ENCODE measurements at regions not wholly inside any gene's neighbourhood (a gene's known extent, or its start where the extent isn't known, plus 50 kb on each side); places are given as distances from the start of the nearest gene placed in this dataset.

DNA sequence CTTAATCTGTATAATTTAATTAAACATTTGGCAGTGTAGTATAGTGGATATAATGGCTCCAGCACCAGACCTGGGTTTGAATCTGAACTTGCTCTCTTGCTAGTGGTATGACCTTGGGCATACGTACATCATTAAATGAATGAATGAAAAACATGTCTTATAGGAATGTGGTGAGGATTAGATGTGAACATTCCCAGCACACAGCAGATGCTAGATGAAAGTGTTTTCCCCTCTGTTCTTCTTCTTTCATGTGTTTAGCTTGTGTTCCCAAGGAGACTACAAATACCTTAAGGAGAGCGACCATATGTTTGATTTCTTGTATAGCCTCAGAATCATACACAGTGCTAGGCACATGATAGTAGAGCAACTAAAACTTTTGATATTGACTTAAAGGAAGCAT, 56.5 kb downstream of the CT47B1 start:
- DNase-seq (ENCODE audit: low read depth) = no peak
- no peaks in the 10 kb centered on the region for H3K27me3 ChIP-seq (replicated peaks; ENCODE audit: control insufficient read depth, insufficient read depth, low read length)
- H3K4me1 ChIP-seq (ENCODE audit: control insufficient read depth, insufficient read depth, low read length) = no peaks in the 10 kb centered on the region
- H3K4me3 ChIP-seq (ENCODE audit: low read length) = no peak overlapping the region
- no peak overlapping the region for H3K9ac ChIP-seq (ENCODE audit: low read length)
- H3K9me3 ChIP-seq (ENCODE audit: control insufficient read depth, low read length) = no peaks in the 10 kb centered on the region
- no peaks in the 10 kb centered on the region for H3K36me3 ChIP-seq (ENCODE audit: control insufficient read depth, insufficient read depth, low read length, severe bottlenecking)

- no peaks in the 10 kb centered on the region for H3K36me3 ChIP-seq (ENCODE audit: control insufficient read depth, insufficient read depth, low read length, severe bottlenecking)
- no peak overlapping the region for H3K9ac ChIP-seq (ENCODE audit: low read length)
- no peak for DNase-seq (ENCODE audit: low read depth)
- H3K4me1 ChIP-seq (ENCODE audit: control insufficient read depth, insufficient read depth, low read length) = no peaks in the 10 kb centered on the region
- H3K4me3 ChIP-seq (ENCODE audit: low read length) = no peak overlapping the region
- no peaks in the 10 kb centered on the region for H3K9me3 ChIP-seq (ENCODE audit: control insufficient read depth, low read length)
- no peaks in the 10 kb centered on the region for H3K27me3 ChIP-seq (replicated peaks; ENCODE audit: control insufficient read depth, insufficient read depth, low read length)
These were observed 61.7 kb downstream of the CT47B1 start for GRCh38 chrX:120813982-120814381.

GRCh38 chrX:120801426-120801825, 74.2 kb downstream of the CT47B1 start:
- H3K9ac ChIP-seq (ENCODE audit: low read length) = no peak overlapping the region
- H3K27me3 ChIP-seq (replicated peaks; ENCODE audit: control insufficient read depth, insufficient read depth, low read length) = no peaks in the 10 kb centered on the region
- no peaks in the 10 kb centered on the region for H3K9me3 ChIP-seq (ENCODE audit: control insufficient read depth, low read length)
- no peak overlapping the region for H3K4me3 ChIP-seq (ENCODE audit: low read length)
- H3K36me3 ChIP-seq (ENCODE audit: control insufficient read depth, insufficient read depth, low read length, severe bottlenecking) = no peaks in the 10 kb centered on the region
- DNase-seq (ENCODE audit: low read depth) = no peak
- peaks cover 7% of the 10 kb centered on the region for H3K4me1 ChIP-seq (ENCODE audit: control insufficient read depth, insufficient read depth, low read length)

- H3K4me3 ChIP-seq (ENCODE audit: low read length) = no peak overlapping the region
- peaks cover 11% of the 10 kb centered on the region for H3K4me1 ChIP-seq (ENCODE audit: control insufficient read depth, insufficient read depth, low read length)
- H3K9ac ChIP-seq (ENCODE audit: low read length) = no peak overlapping the region
- no peaks in the 10 kb centered on the region for H3K9me3 ChIP-seq (ENCODE audit: control insufficient read depth, low read length)
- no peaks in the 10 kb centered on the region for H3K27me3 ChIP-seq (replicated peaks; ENCODE audit: control insufficient read depth, insufficient read depth, low read length)
- DNase-seq (ENCODE audit: low read depth) = peak; percentile 50
- H3K36me3 ChIP-seq (ENCODE audit: control insufficient read depth, insufficient read depth, low read length, severe bottlenecking) = no peaks in the 10 kb centered on the region
These were observed 78.3 kb downstream of the CT47B1 start for GRCh38 chrX:120797188-120797851.

- Histone ChIP-seq H3K4me3 (ENCODE audit: low read length) (no peak overlapping the region), H3K36me3 (ENCODE audit: control insufficient read depth, insufficient read depth, low read length, severe bottlenecking) (no peaks in the 10 kb centered on the region), H3K27me3 (replicated peaks; ENCODE audit: control insufficient read depth, insufficient read depth, low read length) (no peaks in the 10 kb centered on the region), H3K4me1 (ENCODE audit: control insufficient read depth, insufficient read depth, low read length) (peaks cover 27% of the 10 kb centered on the region), H3K9me3 (ENCODE audit: control insufficient read depth, low read length) (no peaks in the 10 kb centered on the region), H3K9ac (ENCODE audit: low read length) (no peak overlapping the region)
- DNase-seq (ENCODE audit: low read depth) = peak; percentile 32
These were observed 80.4 kb downstream of the CT47B1 start for GRCh38 chrX:120795301-120795700.

- Histone ChIP-seq H3K4me1 (ENCODE audit: control insufficient read depth, insufficient read depth, low read length) (peaks cover 29% of the 10 kb centered on the region), H3K9ac (ENCODE audit: low read length) (no peak overlapping the region), H3K36me3 (ENCODE audit: control insufficient read depth, insufficient read depth, low read length, severe bottlenecking) (no peaks in the 10 kb centered on the region), H3K9me3 (ENCODE audit: control insufficient read depth, low read length) (no peaks in the 10 kb centered on the region), H3K4me3 (ENCODE audit: low read length) (no peak overlapping the region), H3K27me3 (replicated peaks; ENCODE audit: control insufficient read depth, insufficient read depth, low read length) (no peaks in the 10 kb centered on the region)
- no peak for DNase-seq (ENCODE audit: low read depth)
These were observed 81.1 kb downstream of the CT47B1 start for GRCh38 chrX:120794525-120794975.

- H3K36me3 ChIP-seq (ENCODE audit: control insufficient read depth, insufficient read depth, low read length, severe bottlenecking) = no peaks in the 10 kb centered on the region
- DNase-seq (ENCODE audit: low read depth) = no peak
These were observed 82.6 kb downstream of the CT47B1 start for GRCh38 chrX:120793098-120793497.

DNA sequence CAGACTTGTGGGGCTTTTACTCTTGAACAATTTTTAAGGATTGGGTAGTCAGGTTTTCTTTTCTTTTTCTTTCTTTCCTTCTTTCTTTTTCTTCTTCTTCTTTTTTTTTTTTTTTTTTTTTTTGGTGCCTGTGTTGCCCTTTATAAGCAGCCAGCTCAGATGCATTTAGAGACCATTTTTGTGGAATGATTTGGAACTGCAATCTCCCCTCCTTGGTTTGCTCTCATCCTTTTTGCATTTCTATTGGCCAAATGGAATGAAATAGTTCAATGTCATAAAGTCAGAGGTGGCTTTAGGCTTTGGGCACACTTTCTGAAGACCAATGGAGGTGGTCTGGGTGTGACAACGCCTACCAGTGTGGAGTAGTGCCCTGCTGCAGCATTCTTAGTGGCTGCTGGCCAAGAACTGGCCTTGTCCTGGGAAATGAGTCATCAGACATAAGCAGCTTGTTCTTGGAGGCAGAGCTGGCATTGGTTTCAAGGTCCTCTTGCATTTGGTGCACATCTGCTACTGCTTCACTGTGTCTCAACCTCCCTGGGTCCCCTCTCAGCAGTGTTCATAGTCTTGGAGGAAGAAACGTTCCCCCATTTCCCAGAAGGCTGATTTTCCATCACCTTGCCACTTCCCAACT, 84.5 kb downstream of the CT47B1 start:
- H3K4me1 ChIP-seq (ENCODE audit: control insufficient read depth, insufficient read depth, low read length) = peaks cover 22% of the 10 kb centered on the region
- H3K27me3 ChIP-seq (replicated peaks; ENCODE audit: control insufficient read depth, insufficient read depth, low read length) = peaks cover 4% of the 10 kb centered on the region
- H3K9ac ChIP-seq (ENCODE audit: low read length) = no peak overlapping the region
- H3K4me3 ChIP-seq (ENCODE audit: low read length) = no peak overlapping the region
- no peaks in the 10 kb centered on the region for H3K9me3 ChIP-seq (ENCODE audit: control insufficient read depth, low read length)
- DNase-seq (ENCODE audit: low read depth) = peak; percentile 79
- no peaks in the 10 kb centered on the region for H3K36me3 ChIP-seq (ENCODE audit: control insufficient read depth, insufficient read depth, low read length, severe bottlenecking)

More at GRCh38 chrX:120793098-120793497, 82.6 kb downstream of the CT47B1 start:
- no peaks in the 10 kb centered on the region for H3K9me3 ChIP-seq (ENCODE audit: control insufficient read depth, low read length)
- no peak overlapping the region for H3K9ac ChIP-seq (ENCODE audit: low read length)
- H3K27me3 ChIP-seq (replicated peaks; ENCODE audit: control insufficient read depth, insufficient read depth, low read length) = no peaks in the 10 kb centered on the region
- peaks cover 29% of the 10 kb centered on the region for H3K4me1 ChIP-seq (ENCODE audit: control insufficient read depth, insufficient read depth, low read length)
- no peak overlapping the region for H3K4me3 ChIP-seq (ENCODE audit: low read length)

- H3K9ac ChIP-seq (ENCODE audit: low read length) = peak overlapping the region; percentile 57
- no peak overlapping the region for H3K4me3 ChIP-seq (ENCODE audit: low read length)
- DNase-seq (ENCODE audit: low read depth) = no peak
- H3K4me1 ChIP-seq (ENCODE audit: control insufficient read depth, insufficient read depth, low read length) = peaks cover 22% of the 10 kb centered on the region
- H3K9me3 ChIP-seq (ENCODE audit: control insufficient read depth, low read length) = no peaks in the 10 kb centered on the region
- no peaks in the 10 kb centered on the region for H3K36me3 ChIP-seq (ENCODE audit: control insufficient read depth, insufficient read depth, low read length, severe bottlenecking)
- peaks cover 4% of the 10 kb centered on the region for H3K27me3 ChIP-seq (replicated peaks; ENCODE audit: control insufficient read depth, insufficient read depth, low read length)
These were observed 85.1 kb downstream of the CT47B1 start for GRCh38 chrX:120790552-120790951.

- H3K9me3 ChIP-seq (ENCODE audit: control insufficient read depth, low read length) = no peaks in the 10 kb centered on the region
- DNase-seq (ENCODE audit: low read depth) = peak; percentile 91
- peaks cover 6% of the 10 kb centered on the region for H3K27me3 ChIP-seq (replicated peaks; ENCODE audit: control insufficient read depth, insufficient read depth, low read length)
These were observed 85.5 kb downstream of the CT47B1 start for GRCh38 chrX:120790118-120790517.

DNA sequence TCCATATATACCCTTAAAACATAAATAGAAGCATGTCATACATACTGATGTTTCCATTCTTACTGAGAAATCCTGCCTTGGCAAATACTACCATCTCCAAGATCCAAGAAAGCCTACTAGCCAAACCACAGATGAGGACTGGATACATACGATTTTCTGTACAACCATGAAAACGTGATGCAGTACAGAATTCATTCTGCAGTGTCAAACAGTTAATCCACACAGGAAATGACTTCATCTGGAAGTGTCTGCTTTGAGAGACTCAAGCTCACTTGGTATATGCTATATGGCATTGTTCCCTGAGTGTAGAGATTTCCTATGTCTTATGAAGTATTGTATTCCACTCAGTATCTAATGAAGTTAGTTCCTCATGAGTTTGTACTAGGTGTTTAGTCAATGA, 94.3 kb downstream of the CT47B1 start:
- Histone ChIP-seq H3K36me3 (ENCODE audit: control insufficient read depth, insufficient read depth, low read length, severe bottlenecking) (no peaks in the 10 kb centered on the region), H3K4me3 (ENCODE audit: low read length) (no peak overlapping the region), H3K4me1 (ENCODE audit: control insufficient read depth, insufficient read depth, low read length) (peaks cover 9% of the 10 kb centered on the region), H3K27me3 (replicated peaks; ENCODE audit: control insufficient read depth, insufficient read depth, low read length) (peaks cover 3% of the 10 kb centered on the region), H3K9ac (ENCODE audit: low read length) (peak overlapping the region; percentile 18), H3K9me3 (ENCODE audit: control insufficient read depth, low read length) (no peaks in the 10 kb centered on the region)
- no peak for DNase-seq (ENCODE audit: low read depth)

More at GRCh38 chrX:120790118-120790517, 85.5 kb downstream of the CT47B1 start:
- H3K4me3 ChIP-seq (ENCODE audit: low read length) = no peak overlapping the region
- H3K36me3 ChIP-seq (ENCODE audit: control insufficient read depth, insufficient read depth, low read length, severe bottlenecking) = no peaks in the 10 kb centered on the region
- H3K4me1 ChIP-seq (ENCODE audit: control insufficient read depth, insufficient read depth, low read length) = peaks cover 19% of the 10 kb centered on the region
- H3K9ac ChIP-seq (ENCODE audit: low read length) = peak overlapping the region; percentile 57
